Neuron (in vitro differentiated cells): ENCODE measurements at regions not wholly inside any gene's neighbourhood (a gene's known extent, or its start where the extent isn't known, plus 50 kb on each side); places are given as distances from the start of the nearest gene placed in this dataset.
"Not testable (repeated sequence)": the region's sequence is repeated elsewhere in the genome, so short reads cannot be mapped to it uniquely, and the experiment has no call there.

ENCODE experiments used
- H2AFZ ChIP-seq: one replicate; pipeline ENCODE4 v1.6.1; 2013; ENCODE audit warnings: low read depth, mild to moderate bottlenecking, inconsistent platforms, low read length, moderate library complexity
- H3K27me3 ChIP-seq: one replicate; pipeline ENCODE4 v1.6.1; 2013; ENCODE audit warnings: low read length; ENCODE audit not compliant: insufficient read depth
- H3K36me3 ChIP-seq: one replicate; pipeline ENCODE4 v1.6.1; 2013; ENCODE audit warnings: low read length; ENCODE audit not compliant: insufficient read depth
- H3K4me1 ChIP-seq: one replicate; pipeline ENCODE4 v1.6.1; 2013; ENCODE audit warnings: low read length; ENCODE audit not compliant: insufficient read depth
- H3K4me3 ChIP-seq: 2 replicates; pipeline ENCODE4 v1.5.1; 2013; ENCODE audit warnings: mild to moderate bottlenecking, low read length, moderate library complexity
- H3K9me3 ChIP-seq: one replicate; pipeline ENCODE4 v1.6.1; 2013; ENCODE audit warnings: low read length

GRCh38 chr4:23972187-23972586 is 82.3 kb upstream of the PPARGC1A start:
- H3K4me1 ChIP-seq: peaks cover 6% of the 10 kb centered on the region
- no peaks in the 10 kb centered on the region for H3K36me3 ChIP-seq
- no peaks in the 10 kb centered on the region for H3K27me3 ChIP-seq
- no peak overlapping the region for H3K4me3 ChIP-seq
- H2AFZ ChIP-seq: no peak overlapping the region
- no peaks in the 10 kb centered on the region for H3K9me3 ChIP-seq

- H3K4me3 ChIP-seq: no peak overlapping the region
- H3K4me1 ChIP-seq: peaks cover 6% of the 10 kb centered on the region
- no peaks in the 10 kb centered on the region for H3K9me3 ChIP-seq
- H3K27me3 ChIP-seq: no peaks in the 10 kb centered on the region
- H2AFZ ChIP-seq: no peak overlapping the region
- no peaks in the 10 kb centered on the region for H3K36me3 ChIP-seq
Observed at GRCh38 chr4:23970201-23970850, 80.5 kb upstream of the PPARGC1A start.

GRCh38 chr4:23969635-23970145 is 79.8 kb upstream of the PPARGC1A start:
- H3K4me1 ChIP-seq: peaks cover 6% of the 10 kb centered on the region
- H3K36me3 ChIP-seq: no peaks in the 10 kb centered on the region
- H3K4me3 ChIP-seq: no peak overlapping the region
- no peaks in the 10 kb centered on the region for H3K27me3 ChIP-seq
- H3K9me3 ChIP-seq: no peaks in the 10 kb centered on the region
- no peak overlapping the region for H2AFZ ChIP-seq

- no peak overlapping the region for H2AFZ ChIP-seq
- H3K4me3 ChIP-seq: no peak overlapping the region
- peaks cover 6% of the 10 kb centered on the region for H3K4me1 ChIP-seq
- H3K27me3 ChIP-seq: no peaks in the 10 kb centered on the region
- no peaks in the 10 kb centered on the region for H3K36me3 ChIP-seq
- H3K9me3 ChIP-seq: no peaks in the 10 kb centered on the region
Observed at GRCh38 chr4:23967281-23967680, 77.4 kb upstream of the PPARGC1A start.

- Histone ChIP-seq H3K9me3 (no peaks in the 10 kb centered on the region), H3K4me3 (no peak overlapping the region), H3K36me3 (no peaks in the 10 kb centered on the region), H3K4me1 (peaks cover 6% of the 10 kb centered on the region), H3K27me3 (no peaks in the 10 kb centered on the region), H2AFZ (no peak overlapping the region)
Observed at GRCh38 chr4:23966725-23967124, 76.9 kb upstream of the PPARGC1A start.

GRCh38 chr4:23962462-23962861 is 72.6 kb upstream of the PPARGC1A start:
- Histone ChIP-seq H2AFZ (no peak overlapping the region), H3K9me3 (no peaks in the 10 kb centered on the region), H3K4me3 (no peak overlapping the region), H3K36me3 (no peaks in the 10 kb centered on the region), H3K4me1 (no peaks in the 10 kb centered on the region), H3K27me3 (no peaks in the 10 kb centered on the region)

GRCh38 chr4:23961395-23961794 is 71.5 kb upstream of the PPARGC1A start:
- H3K4me1 ChIP-seq, H3K36me3 ChIP-seq, H3K9me3 ChIP-seq, H3K4me3 ChIP-seq, H3K27me3 ChIP-seq, H2AFZ ChIP-seq: not testable (repeated sequence)

- no peak overlapping the region for H2AFZ ChIP-seq
- H3K4me1 ChIP-seq: no peaks in the 10 kb centered on the region
- H3K36me3 ChIP-seq: no peaks in the 10 kb centered on the region
- no peak overlapping the region for H3K4me3 ChIP-seq
- no peaks in the 10 kb centered on the region for H3K9me3 ChIP-seq
- H3K27me3 ChIP-seq: no peaks in the 10 kb centered on the region
Observed at GRCh38 chr4:23959396-23960148, 69.7 kb upstream of the PPARGC1A start.

- H2AFZ ChIP-seq: no peak overlapping the region
Observed at GRCh38 chr4:23958749-23959148, 68.9 kb upstream of the PPARGC1A start.

GRCh38 chr4:23957465-23957864 is 67.6 kb upstream of the PPARGC1A start:
- Histone ChIP-seq H2AFZ (no peak overlapping the region), H3K4me1 (no peaks in the 10 kb centered on the region)

More at GRCh38 chr4:23958749-23959148, 68.9 kb upstream of the PPARGC1A start:
- H3K4me1 ChIP-seq: no peaks in the 10 kb centered on the region
- H3K36me3 ChIP-seq: no peaks in the 10 kb centered on the region
- no peaks in the 10 kb centered on the region for H3K27me3 ChIP-seq
- no peaks in the 10 kb centered on the region for H3K9me3 ChIP-seq
- H3K4me3 ChIP-seq: no peak overlapping the region

GRCh38 chr4:23956601-23957364 is 66.9 kb upstream of the PPARGC1A start:
- H3K4me1 ChIP-seq: no peaks in the 10 kb centered on the region
- no peak overlapping the region for H2AFZ ChIP-seq

More at GRCh38 chr4:23957465-23957864, 67.6 kb upstream of the PPARGC1A start:
- Histone ChIP-seq H3K27me3 (no peaks in the 10 kb centered on the region), H3K36me3 (no peaks in the 10 kb centered on the region), H3K4me3 (no peak overlapping the region), H3K9me3 (no peaks in the 10 kb centered on the region)

GRCh38 chr4:23952258-23952657 is 62.4 kb upstream of the PPARGC1A start:
- no peak overlapping the region for H2AFZ ChIP-seq
- no peak overlapping the region for H3K4me3 ChIP-seq
- no peaks in the 10 kb centered on the region for H3K27me3 ChIP-seq
- no peaks in the 10 kb centered on the region for H3K9me3 ChIP-seq
- no peaks in the 10 kb centered on the region for H3K4me1 ChIP-seq
- H3K36me3 ChIP-seq: no peaks in the 10 kb centered on the region

More at GRCh38 chr4:23956601-23957364, 66.9 kb upstream of the PPARGC1A start:
- H3K36me3 ChIP-seq: no peaks in the 10 kb centered on the region
- no peaks in the 10 kb centered on the region for H3K9me3 ChIP-seq
- H3K4me3 ChIP-seq: no peak overlapping the region
- no peaks in the 10 kb centered on the region for H3K27me3 ChIP-seq

GRCh38 chr4:23947826-23948225 is 58.0 kb upstream of the PPARGC1A start:
- Histone ChIP-seq H2AFZ (no peak overlapping the region), H3K27me3 (no peaks in the 10 kb centered on the region), H3K36me3 (no peaks in the 10 kb centered on the region), H3K4me1 (peaks cover 13% of the 10 kb centered on the region), H3K4me3 (no peak overlapping the region), H3K9me3 (no peaks in the 10 kb centered on the region)
